Activated CD4-positive, alpha-beta T cell treated with anti-CD3 and anti-CD28 coated beads, Interleukin-2, amount 10 ng/mL, durations not matched to agents 7 days and 5 days (primary cell): ENCODE measurements at regions not wholly inside any gene's neighbourhood (a gene's known extent, or its start where the extent isn't known, plus 50 kb on each side); places are given as distances from the start of the nearest gene placed in this dataset.

Source experiments
- CTCF ChIA-PET: fragments of 350-600 bp; sonication (Branson Sonifier 250); formaldehyde crosslinking; loops from one replicate; lab custom pipeline; 2021; ENCODE audit warnings: antibody characterized with exemption; lab: Charles Lee
- POLR2A ChIA-PET: fragments of 350-600 bp; sonication (Branson Sonifier 250); formaldehyde crosslinking; loops from one replicate; lab custom pipeline; 2021; ENCODE audit warnings: antibody characterized with exemption; lab: Charles Lee
- DNase-seq: peaks from one replicate; pipeline ENCODE4 v3.0.0-alpha.2; 2020
- H3K27ac Mint-ChIP-seq: one replicate; pipeline ENCODE4 v1.8.0; 2021; ENCODE audit warnings: mild to moderate bottlenecking, moderate library complexity, mixed read lengths
- H3K27me3 Mint-ChIP-seq: one replicate; pipeline ENCODE4 v1.8.0; 2021; ENCODE audit warnings: mixed read lengths
- H3K36me3 Mint-ChIP-seq: one replicate; pipeline ENCODE4 v1.8.0; 2021; ENCODE audit warnings: low read depth, mixed read lengths
- H3K4me1 Mint-ChIP-seq: one replicate; pipeline ENCODE4 v1.8.0; 2021; ENCODE audit warnings: mixed read lengths
- H3K4me3 Mint-ChIP-seq: one replicate; pipeline ENCODE4 v1.8.0; 2021; ENCODE audit warnings: mild to moderate bottlenecking, moderate library complexity, mixed read lengths
- H3K9me3 Mint-ChIP-seq: one replicate; pipeline ENCODE4 v1.8.0; 2021; ENCODE audit warnings: mixed read lengths

DNA sequence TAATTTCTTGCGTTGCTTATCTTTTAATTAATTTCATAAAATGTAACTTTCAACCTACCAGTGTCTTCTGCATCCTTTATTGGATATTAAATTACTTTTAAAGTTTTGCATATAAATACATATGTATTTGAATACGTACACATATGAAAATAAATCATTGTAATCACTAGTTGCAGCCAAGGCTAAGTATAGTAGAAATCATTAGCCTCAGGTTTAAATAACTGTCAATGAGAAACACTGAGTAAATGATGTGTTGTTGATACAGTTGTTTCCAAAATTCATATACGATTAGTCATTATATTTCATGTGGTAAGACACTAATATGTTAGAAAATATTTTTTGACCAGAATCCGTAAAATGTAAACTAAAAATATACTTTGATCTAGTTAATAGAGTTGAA lies 1267.1 kb upstream of the PCDH20 start:
- H3K9me3 Mint-ChIP-seq: no peaks in the 10 kb centered on the region
- ChIA-PET POLR2A (no interaction called here), CTCF (no interaction called here)
- no peaks in the 10 kb centered on the region for H3K27me3 Mint-ChIP-seq
- H3K4me1 Mint-ChIP-seq: no peaks in the 10 kb centered on the region
- H3K4me3 Mint-ChIP-seq: no peak overlapping the region
- no peak overlapping the region for H3K27ac Mint-ChIP-seq
- H3K36me3 Mint-ChIP-seq: no peaks in the 10 kb centered on the region
- DNase-seq: no peak

DNA sequence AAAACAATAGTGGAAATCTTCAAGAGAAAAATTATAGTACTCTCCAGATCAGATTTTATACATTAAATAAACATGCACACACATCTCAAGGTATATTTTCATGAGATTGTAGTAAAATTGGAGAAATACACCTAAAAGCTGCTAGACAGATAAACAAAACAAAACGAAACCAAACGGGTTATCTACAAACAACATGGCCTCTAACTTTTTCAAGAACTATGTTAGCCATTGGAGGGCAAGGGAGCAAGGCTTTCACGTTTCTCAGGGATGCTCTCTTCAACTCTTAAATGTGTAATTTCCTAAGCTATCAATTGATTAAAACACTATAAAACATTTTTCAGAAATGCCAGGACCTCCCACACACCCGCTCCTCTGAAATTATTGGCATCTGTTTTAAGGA lies 1262.4 kb upstream of the PCDH20 start:
- H3K9me3 Mint-ChIP-seq: peaks cover 8% of the 10 kb centered on the region
- POLR2A ChIA-PET: no interaction called here
- H3K4me3 Mint-ChIP-seq: no peak overlapping the region
- H3K27me3 Mint-ChIP-seq: no peaks in the 10 kb centered on the region
- DNase-seq: no peak
- CTCF ChIA-PET: no interaction called here
- no peaks in the 10 kb centered on the region for H3K4me1 Mint-ChIP-seq
- H3K36me3 Mint-ChIP-seq: no peaks in the 10 kb centered on the region
- no peak overlapping the region for H3K27ac Mint-ChIP-seq

DNA sequence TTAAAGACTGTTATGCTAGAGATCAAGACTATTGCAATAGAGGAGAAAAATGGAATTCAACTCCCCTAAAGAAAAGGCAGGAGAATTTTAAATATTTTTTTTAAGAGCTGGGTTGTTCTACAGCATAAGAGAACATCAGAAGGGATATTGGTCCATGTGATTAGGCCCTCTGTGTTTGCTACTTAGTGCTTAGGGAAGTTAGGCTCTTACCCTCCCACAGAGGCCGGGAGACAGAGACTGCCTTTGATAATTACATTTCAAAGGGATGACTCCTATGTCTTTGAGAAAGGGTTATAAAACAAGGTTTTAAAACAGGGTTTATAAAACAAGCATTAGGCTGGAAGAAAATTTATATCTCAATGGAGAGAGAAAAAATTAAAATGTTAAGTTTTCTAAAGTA lies 1248.1 kb upstream of the PCDH20 start:
- DNase-seq: no peak
- Mint-ChIP-seq H3K27me3 (no peaks in the 10 kb centered on the region), H3K27ac (no peak overlapping the region), H3K9me3 (peaks cover 2% of the 10 kb centered on the region), H3K36me3 (no peaks in the 10 kb centered on the region), H3K4me1 (no peaks in the 10 kb centered on the region), H3K4me3 (no peak overlapping the region)
- CTCF ChIA-PET: no interaction called here
- POLR2A ChIA-PET: no interaction called here

DNA sequence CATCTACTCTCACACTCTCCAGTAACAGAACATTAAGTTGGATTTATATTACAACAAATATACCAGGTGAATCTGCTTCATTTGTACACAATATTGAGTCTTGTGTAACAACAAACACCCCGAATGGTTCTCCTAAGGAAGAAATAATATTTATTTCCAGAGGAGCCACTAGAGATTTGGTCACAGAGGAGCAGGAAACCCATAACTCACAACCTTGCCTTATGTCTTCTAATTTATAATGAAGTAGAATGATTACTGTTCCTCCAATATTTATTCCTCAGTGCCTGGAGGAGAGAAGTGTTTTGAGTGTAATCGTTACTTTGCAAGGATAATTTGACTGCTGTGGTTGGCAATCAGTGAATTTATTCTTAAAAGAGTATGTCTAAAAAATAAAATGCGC lies 1243.7 kb upstream of the PCDH20 start:
- no peaks in the 10 kb centered on the region for H3K27me3 Mint-ChIP-seq
- POLR2A ChIA-PET: no interaction called here
- CTCF ChIA-PET: no interaction called here
- no peak overlapping the region for H3K27ac Mint-ChIP-seq
- no peaks in the 10 kb centered on the region for H3K4me1 Mint-ChIP-seq
- no peak overlapping the region for H3K4me3 Mint-ChIP-seq
- H3K36me3 Mint-ChIP-seq: no peaks in the 10 kb centered on the region
- no peak for DNase-seq
- H3K9me3 Mint-ChIP-seq: peaks cover 2% of the 10 kb centered on the region

DNA sequence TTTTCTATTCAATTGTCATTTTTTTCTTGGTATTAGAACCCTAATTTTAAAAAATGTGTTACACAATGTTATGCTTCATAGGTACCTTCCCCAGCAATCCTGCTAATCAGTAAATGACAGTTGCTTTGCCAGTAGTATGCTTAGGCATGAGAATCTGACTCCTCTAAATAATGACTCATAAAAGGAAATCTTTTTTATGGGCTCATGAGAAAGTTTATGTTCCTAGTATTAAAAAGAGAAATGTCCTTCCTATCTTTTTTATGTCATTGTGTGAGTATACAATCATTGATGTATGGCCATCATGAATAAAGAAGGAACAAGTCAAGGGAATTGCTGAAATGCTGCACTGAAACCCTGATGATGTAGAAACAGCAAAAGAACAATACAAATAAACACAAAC lies 1237.7 kb upstream of the PCDH20 start:
- no peak overlapping the region for H3K27ac Mint-ChIP-seq
- no peaks in the 10 kb centered on the region for H3K9me3 Mint-ChIP-seq
- no peaks in the 10 kb centered on the region for H3K27me3 Mint-ChIP-seq
- no peak overlapping the region for H3K4me3 Mint-ChIP-seq
- ChIA-PET CTCF (no interaction called here), POLR2A (no interaction called here)
- H3K4me1 Mint-ChIP-seq: no peaks in the 10 kb centered on the region
- no peaks in the 10 kb centered on the region for H3K36me3 Mint-ChIP-seq
- no peak for DNase-seq

DNA sequence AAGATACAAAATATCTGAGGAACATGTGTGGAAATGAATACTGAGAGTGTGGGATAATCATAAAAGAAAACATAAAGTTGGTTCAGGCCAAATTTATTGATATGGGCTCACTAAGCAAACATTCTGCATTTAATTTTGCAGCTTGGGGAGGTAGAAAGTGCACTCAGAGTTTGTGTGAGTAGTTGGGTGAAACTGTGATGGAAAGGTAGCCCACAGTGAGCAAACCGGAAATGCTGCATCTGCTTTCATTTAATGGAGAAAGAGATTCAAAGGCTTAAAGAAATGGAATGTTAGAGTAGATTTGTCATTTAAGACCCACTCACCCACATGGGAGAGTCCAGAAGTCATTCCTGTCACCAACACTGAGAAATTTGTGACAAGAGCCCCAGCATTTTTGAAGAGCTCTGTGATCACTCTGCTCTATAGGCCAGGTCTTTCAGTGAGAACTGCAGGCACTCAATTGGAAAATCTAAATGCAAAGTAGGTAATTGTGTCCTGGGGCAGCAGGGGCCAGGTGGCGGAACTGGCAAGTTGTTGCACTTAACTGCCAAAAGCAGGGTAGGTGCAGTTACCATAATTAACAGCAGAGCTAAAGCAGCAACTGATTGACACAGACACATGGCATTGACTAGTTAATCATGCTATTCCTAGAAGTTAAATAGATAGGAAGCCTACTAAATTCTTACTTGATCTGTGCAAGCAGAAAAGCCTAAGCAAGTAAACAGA lies 1228.3 kb upstream of the PCDH20 start:
- DNase-seq: no peak
- no peaks in the 10 kb centered on the region for H3K27me3 Mint-ChIP-seq
- H3K27ac Mint-ChIP-seq: no peak overlapping the region
- no peaks in the 10 kb centered on the region for H3K4me1 Mint-ChIP-seq
- CTCF ChIA-PET: no interaction called here
- POLR2A ChIA-PET: no interaction called here
- H3K9me3 Mint-ChIP-seq: peaks cover 5% of the 10 kb centered on the region
- no peaks in the 10 kb centered on the region for H3K36me3 Mint-ChIP-seq
- H3K4me3 Mint-ChIP-seq: no peak overlapping the region

DNA sequence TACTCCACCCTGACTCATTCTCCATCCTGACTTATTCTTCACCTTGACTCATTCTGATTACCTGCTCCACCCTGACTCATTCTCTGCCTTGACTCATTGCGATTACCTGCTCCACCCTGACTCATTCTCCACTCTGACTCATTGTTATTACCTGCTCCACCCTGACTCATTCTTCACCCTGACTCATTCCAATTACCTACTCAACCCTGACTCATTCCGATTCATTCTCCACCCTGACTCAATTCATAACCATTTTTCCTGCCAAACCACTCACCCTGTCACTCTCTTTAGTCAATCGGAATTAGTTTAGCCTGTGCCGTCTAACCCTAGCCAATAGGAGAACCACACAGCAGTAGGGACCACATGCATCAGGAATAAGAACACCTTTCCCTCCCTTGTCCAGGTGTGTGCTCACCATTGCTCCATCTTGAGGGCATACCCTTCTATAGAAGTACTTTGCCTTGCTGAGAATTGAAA lies 1227.4 kb upstream of the PCDH20 start:
- ChIA-PET POLR2A (no interaction called here), CTCF (no interaction called here)
- DNase-seq: no peak
- Mint-ChIP-seq H3K4me1 (no peaks in the 10 kb centered on the region), H3K4me3 (no peak overlapping the region), H3K9me3 (peaks cover 5% of the 10 kb centered on the region), H3K27me3 (no peaks in the 10 kb centered on the region), H3K36me3 (no peaks in the 10 kb centered on the region), H3K27ac (no peak overlapping the region)

DNA sequence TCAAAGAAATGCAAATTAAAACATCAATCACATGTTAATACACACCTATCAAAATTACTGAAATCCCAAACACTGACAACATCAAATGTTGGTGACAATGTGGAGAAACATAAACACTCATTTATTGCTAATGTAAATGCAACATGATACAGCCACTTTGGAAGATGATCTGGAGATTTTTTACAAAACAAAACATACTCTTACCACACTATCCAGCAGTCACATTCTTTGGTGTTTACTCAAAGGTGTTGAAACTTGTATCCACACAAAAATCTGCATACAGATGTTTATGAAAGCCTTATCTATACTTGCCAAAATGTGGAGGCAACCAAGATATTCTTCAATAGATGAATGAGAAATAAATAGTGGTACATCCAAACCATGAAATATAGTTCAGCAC lies 1219.5 kb upstream of the PCDH20 start:
- H3K4me3 Mint-ChIP-seq: no peak overlapping the region
- H3K27ac Mint-ChIP-seq: no peak overlapping the region
- DNase-seq: no peak
- CTCF ChIA-PET: no interaction called here
- no peaks in the 10 kb centered on the region for H3K9me3 Mint-ChIP-seq
- POLR2A ChIA-PET: no interaction called here
- no peaks in the 10 kb centered on the region for H3K36me3 Mint-ChIP-seq
- no peaks in the 10 kb centered on the region for H3K4me1 Mint-ChIP-seq
- no peaks in the 10 kb centered on the region for H3K27me3 Mint-ChIP-seq

DNA sequence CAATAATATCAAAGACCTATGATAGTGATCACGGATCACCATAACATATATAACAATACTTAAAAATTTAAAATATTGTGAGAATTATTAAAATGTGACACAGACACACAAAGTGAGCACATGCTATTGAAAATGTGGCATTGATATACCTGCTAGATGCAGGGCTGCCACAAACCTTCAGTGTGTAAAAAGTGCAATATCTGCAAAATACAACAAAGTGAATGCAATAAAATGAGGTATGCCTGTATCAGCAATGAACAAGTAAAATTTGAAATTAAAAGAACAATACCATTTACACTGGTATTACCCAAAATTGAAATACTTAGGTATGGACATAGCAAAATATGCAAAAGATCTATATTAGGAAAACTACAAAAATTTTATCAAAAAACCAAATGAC lies 1217.8 kb upstream of the PCDH20 start:
- ChIA-PET POLR2A (no interaction called here), CTCF (no interaction called here)
- H3K9me3 Mint-ChIP-seq: no peaks in the 10 kb centered on the region
- H3K4me1 Mint-ChIP-seq: no peaks in the 10 kb centered on the region
- no peaks in the 10 kb centered on the region for H3K27me3 Mint-ChIP-seq
- H3K36me3 Mint-ChIP-seq: no peaks in the 10 kb centered on the region
- no peak overlapping the region for H3K27ac Mint-ChIP-seq
- H3K4me3 Mint-ChIP-seq: no peak overlapping the region
- no peak for DNase-seq

DNA sequence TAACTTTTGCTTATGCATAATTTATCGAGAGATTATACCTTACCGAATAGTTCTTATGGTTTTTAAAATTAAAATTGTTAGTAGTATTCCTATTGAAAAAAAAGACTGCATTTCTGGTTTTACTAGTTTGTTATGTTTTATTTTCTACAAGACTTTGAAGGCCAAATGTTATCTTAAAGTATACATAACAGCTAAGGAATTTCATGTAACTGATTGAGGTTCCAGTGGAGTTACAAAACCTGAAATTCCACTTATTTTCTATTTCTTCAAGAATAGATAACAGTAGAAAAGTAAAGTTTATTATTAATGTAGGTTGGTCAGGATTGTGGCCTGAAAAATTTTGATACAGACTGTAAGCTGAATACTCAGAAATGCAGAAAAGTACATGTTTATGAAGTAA lies 1216.0 kb upstream of the PCDH20 start:
- no peaks in the 10 kb centered on the region for H3K9me3 Mint-ChIP-seq
- ChIA-PET POLR2A (no interaction called here), CTCF (no interaction called here)
- no peak overlapping the region for H3K4me3 Mint-ChIP-seq
- no peaks in the 10 kb centered on the region for H3K27me3 Mint-ChIP-seq
- H3K4me1 Mint-ChIP-seq: no peaks in the 10 kb centered on the region
- no peaks in the 10 kb centered on the region for H3K36me3 Mint-ChIP-seq
- no peak for DNase-seq
- H3K27ac Mint-ChIP-seq: no peak overlapping the region

DNA sequence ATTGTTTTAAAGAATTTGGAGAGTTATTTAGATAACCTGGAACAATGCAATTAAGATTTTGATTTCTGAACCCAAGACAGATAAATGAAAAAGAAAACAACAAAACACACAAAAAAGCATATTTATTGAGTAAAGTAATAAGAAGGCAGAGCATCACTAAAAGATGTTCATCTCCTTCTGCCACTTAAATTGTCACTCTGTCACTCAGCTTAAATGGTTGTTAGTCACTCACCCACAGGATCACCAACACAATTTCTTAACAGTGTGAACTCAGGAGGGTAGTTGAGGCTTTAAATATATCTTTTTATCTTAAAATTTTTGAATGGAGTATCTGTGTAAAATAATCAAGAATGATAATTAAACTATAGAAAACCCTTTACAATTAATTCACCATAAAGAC lies 1215.5 kb upstream of the PCDH20 start:
- no peak overlapping the region for H3K4me3 Mint-ChIP-seq
- DNase-seq: no peak
- no peaks in the 10 kb centered on the region for H3K27me3 Mint-ChIP-seq
- no peaks in the 10 kb centered on the region for H3K36me3 Mint-ChIP-seq
- ChIA-PET POLR2A (no interaction called here), CTCF (no interaction called here)
- H3K4me1 Mint-ChIP-seq: no peaks in the 10 kb centered on the region
- no peak overlapping the region for H3K27ac Mint-ChIP-seq
- H3K9me3 Mint-ChIP-seq: no peaks in the 10 kb centered on the region

DNA sequence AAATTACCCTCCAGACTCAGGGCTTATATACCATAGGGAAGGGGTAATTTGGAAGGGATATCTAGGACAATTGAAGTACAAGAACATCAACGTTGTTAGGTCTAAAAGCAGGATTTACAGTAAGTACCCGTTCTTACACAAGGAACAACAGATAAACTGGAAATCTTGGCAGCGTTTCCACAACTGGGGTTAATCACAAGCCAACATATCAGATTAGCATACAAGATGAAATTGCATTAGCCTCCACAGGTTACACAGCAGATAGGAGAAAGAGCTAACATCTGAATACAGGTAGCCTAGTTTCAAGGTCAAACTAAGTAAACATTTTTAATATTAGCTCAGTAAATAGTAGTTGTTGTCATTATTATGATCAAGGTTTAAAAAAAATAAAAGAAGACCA lies 1214.0 kb upstream of the PCDH20 start:
- no peaks in the 10 kb centered on the region for H3K9me3 Mint-ChIP-seq
- CTCF ChIA-PET: no interaction called here
- H3K27ac Mint-ChIP-seq: no peak overlapping the region
- POLR2A ChIA-PET: no interaction called here
- DNase-seq: no peak
- H3K27me3 Mint-ChIP-seq: no peaks in the 10 kb centered on the region
- H3K36me3 Mint-ChIP-seq: no peaks in the 10 kb centered on the region
- H3K4me1 Mint-ChIP-seq: no peaks in the 10 kb centered on the region
- no peak overlapping the region for H3K4me3 Mint-ChIP-seq

DNA sequence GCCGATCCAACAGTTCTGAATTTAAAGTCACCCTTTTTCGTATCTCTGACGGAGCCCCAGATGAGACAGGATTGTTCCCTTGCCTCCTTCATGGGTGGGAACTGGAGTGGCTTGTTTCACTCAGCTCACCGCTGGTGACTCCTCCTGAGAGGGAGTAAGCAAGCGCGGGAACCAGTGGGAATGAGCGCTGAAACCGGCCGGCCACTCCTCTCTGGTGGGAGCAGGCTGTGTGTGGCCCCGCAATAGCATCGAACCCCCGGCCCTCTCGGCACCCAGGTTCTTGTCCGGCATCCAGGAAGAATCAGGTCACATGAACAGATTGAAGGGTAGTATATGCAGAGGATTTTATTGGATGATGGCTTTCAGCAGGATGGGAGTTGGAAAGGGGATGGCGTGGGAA lies 1211.6 kb upstream of the PCDH20 start:
- Mint-ChIP-seq H3K9me3 (no peaks in the 10 kb centered on the region), H3K36me3 (no peaks in the 10 kb centered on the region), H3K4me1 (no peaks in the 10 kb centered on the region), H3K27ac (no peak overlapping the region), H3K4me3 (no peak overlapping the region), H3K27me3 (no peaks in the 10 kb centered on the region)
- DNase-seq: no peak
- POLR2A ChIA-PET: no interaction called here
- CTCF ChIA-PET: interaction anchor here (0.6 kb wide), 1 partner anchor 1785 kb away, joined by 3 read pairs; no protein-coding TSS in a partner anchor

DNA sequence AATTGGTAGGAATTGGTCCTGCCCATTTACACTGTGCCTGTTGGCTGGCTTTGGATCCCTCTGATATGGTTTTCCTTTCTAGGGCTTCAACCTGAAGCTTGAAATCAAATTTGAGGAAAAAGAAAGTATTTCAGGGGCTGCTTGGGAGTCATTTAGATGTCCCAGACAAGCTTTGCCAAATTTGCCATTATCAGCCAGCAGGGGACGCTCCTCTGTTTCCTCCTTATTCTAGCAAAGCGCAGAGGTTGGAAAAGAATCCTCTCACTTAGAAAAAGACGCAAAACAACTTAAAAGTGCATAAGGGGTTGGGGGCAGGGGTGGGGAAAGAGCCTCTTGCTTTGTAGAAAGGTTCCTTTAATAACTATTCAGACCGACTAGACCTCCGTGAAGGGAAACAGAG lies 1211.1 kb upstream of the PCDH20 start:
- no peak for DNase-seq
- CTCF ChIA-PET: no interaction called here
- Mint-ChIP-seq H3K4me3 (no peak overlapping the region), H3K9me3 (no peaks in the 10 kb centered on the region), H3K4me1 (no peaks in the 10 kb centered on the region), H3K27ac (no peak overlapping the region), H3K27me3 (no peaks in the 10 kb centered on the region), H3K36me3 (no peaks in the 10 kb centered on the region)
- POLR2A ChIA-PET: no interaction called here
